Muscle of leg (tissue), 3 donors: ENCODE measurements at regions not wholly inside any gene's neighbourhood (a gene's known extent, or its start where the extent isn't known, plus 50 kb on each side); places are given as distances from the start of the nearest gene placed in this dataset.
"Not testable (repeated sequence)": the region's sequence is repeated elsewhere in the genome, so short reads cannot be mapped to it uniquely, and the experiment has no call there.

ENCODE experiments used
- DNase-seq: peaks from one replicate; pipeline ENCODE4 v3.0.0; 2013
- H3K27ac ChIP-seq: one replicate; pipeline ENCODE4 v1.5.1; 2013; ENCODE audit warnings: mild to moderate bottlenecking, low read length, control low read depth
- H3K27me3 ChIP-seq: one replicate; pipeline ENCODE4 v1.6.1; 2013; ENCODE audit warnings: low read length; ENCODE audit not compliant: control insufficient read depth, insufficient read depth
- H3K36me3 ChIP-seq: one replicate; pipeline ENCODE4 v1.6.1; 2013; ENCODE audit warnings: low read length; ENCODE audit not compliant: control insufficient read depth, insufficient read depth
- H3K4me1 ChIP-seq: one replicate; pipeline ENCODE4 v1.6.1; 2013; ENCODE audit warnings: low read length; ENCODE audit not compliant: control insufficient read depth, insufficient read depth
- H3K4me3 ChIP-seq: one replicate; pipeline ENCODE4 v1.5.1; 2013; ENCODE audit warnings: low read length, control low read depth
- H3K9me3 ChIP-seq: replicated peaks from 2 replicates; pipeline ENCODE4 v1.6.1; 2013; ENCODE audit warnings: low read depth, low read length; ENCODE audit not compliant: control insufficient read depth
- WGBS: methylation state at CpG from one replicate; pipeline ENCODE4 v1.1.5; 2013; ENCODE audit warnings: missing lambda C conversion rate; ENCODE audit not compliant: insufficient coverage; 5-methylcytosine and 5-hydroxymethylcytosine counted together

- peaks cover 2% of the 10 kb centered on the region for H3K27me3 ChIP-seq
- no peaks in the 10 kb centered on the region for H3K36me3 ChIP-seq
- no peak overlapping the region for H3K27ac ChIP-seq
- no CpG with 5 or more reads among the region's 2 CpGs for WGBS
- no peak for DNase-seq
- H3K9me3 ChIP-seq, result no peaks in the 10 kb centered on the region
- no peaks in the 10 kb centered on the region for H3K4me1 ChIP-seq
- no peak overlapping the region for H3K4me3 ChIP-seq
Measured at GRCh38 chrX:46152756-46153155, 392.5 kb downstream of the ZNF674 start.

- H3K27me3 ChIP-seq, H3K36me3 ChIP-seq: not testable (repeated sequence)
Measured at GRCh38 chrX:46151332-46151731, 393.9 kb downstream of the ZNF674 start.

DNA sequence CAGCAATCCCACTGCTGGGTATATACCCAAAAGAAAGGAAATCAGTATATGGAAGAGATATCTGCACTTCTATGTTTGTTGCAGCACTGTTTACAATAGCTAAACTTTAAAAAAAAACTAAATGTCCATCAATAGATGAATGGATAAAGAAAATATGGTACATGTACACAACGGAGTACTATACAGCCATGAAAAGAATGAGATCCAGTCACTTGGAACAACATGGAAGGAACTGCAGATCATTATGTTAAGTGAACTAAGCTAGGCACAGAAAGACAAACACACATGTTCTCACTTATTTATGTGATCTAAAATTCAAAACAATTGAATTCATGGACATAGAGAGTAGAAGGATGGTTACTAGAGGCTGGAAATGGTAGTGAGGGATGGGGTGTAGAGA, 400.7 kb downstream of the ZNF674 start:
- Histone ChIP-seq H3K9me3 (no peaks in the 10 kb centered on the region), H3K4me1 (no peaks in the 10 kb centered on the region), H3K27me3 (no peaks in the 10 kb centered on the region), H3K4me3 (no peak overlapping the region), H3K27ac (no peak overlapping the region), H3K36me3 (no peaks in the 10 kb centered on the region)
- DNase-seq, result no peak
- WGBS, result no CpG with 5 or more reads among the region's 1 CpG

More at GRCh38 chrX:46151332-46151731, 393.9 kb downstream of the ZNF674 start:
- not testable (repeated sequence) for H3K9me3 ChIP-seq, H3K4me1 ChIP-seq, DNase-seq, H3K27ac ChIP-seq, H3K4me3 ChIP-seq
- WGBS, result 40% methylated on average over 1 of the region's 5 CpGs

DNA sequence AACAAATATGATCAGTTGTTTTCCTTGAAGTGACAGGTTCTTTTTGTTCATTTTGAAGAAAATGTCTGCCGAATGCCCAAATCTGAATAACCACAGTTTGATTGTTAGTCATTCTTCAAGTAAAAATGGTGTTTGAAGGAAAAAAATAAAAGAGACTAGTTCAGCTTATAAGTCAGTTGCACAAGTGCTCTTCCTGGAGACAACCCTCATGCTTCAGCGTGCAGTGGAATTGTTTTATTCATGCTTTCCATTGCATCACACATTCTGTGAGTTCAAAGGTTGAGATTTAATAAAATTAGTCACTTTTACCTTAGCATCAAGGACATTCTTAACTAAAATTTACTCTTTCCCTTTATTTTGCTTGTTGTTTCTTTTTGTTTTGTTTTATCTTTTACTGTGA, 404.9 kb downstream of the ZNF674 start:
- no CpG with 5 or more reads among the region's 2 CpGs for WGBS
- Histone ChIP-seq H3K27me3 (no peaks in the 10 kb centered on the region), H3K36me3 (no peaks in the 10 kb centered on the region), H3K27ac (no peak overlapping the region), H3K4me1 (no peaks in the 10 kb centered on the region), H3K4me3 (no peak overlapping the region), H3K9me3 (no peaks in the 10 kb centered on the region)
- DNase-seq, result no peak

DNA sequence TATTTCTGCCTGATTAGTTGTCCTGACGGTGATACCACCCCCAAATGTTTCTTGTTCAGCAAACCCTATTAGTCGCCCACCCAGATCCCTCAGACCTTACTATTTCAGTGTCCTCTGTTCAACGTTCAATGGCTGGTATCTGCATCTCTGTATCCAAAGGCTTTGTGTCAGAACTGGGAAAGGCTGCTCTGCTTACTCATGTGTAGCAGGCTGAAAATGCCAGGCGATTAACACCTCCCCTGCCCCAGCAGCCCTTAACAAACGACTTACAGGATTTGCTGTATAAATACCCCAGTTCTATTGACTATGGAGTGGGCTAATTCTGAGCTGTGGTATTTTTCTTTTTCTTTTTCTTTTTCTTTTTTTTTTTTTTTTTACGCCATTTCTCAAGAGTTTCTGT, 415.0 kb downstream of the ZNF674 start:
- Histone ChIP-seq H3K4me1 (no peaks in the 10 kb centered on the region), H3K27me3 (peaks cover 4% of the 10 kb centered on the region), H3K9me3 (no peaks in the 10 kb centered on the region), H3K36me3 (no peaks in the 10 kb centered on the region), H3K4me3 (no peak overlapping the region), H3K27ac (no peak overlapping the region)
- no peak for DNase-seq
- 20% methylated on average over 1 of the region's 6 CpGs for WGBS

DNA sequence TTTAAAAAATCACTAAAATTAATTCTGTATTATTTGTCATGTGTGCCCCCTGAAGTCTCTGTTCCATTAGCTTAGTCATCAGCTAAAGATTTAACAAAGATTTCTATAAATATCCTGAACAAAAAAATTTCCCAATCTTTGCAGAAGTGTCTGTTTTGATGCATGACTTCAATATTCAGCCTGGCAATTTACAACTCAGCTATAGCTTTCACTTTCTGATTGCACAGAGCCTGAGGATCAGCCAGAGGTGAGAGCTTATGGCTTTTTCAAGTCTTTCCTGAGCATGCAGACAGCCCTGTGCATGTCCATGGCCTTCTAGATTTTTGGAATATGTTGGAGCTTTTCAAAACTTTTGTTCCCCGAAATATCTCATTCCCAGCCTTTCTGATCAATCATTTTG, 420.1 kb downstream of the ZNF674 start:
- no CpG with 5 or more reads among the region's 1 CpG for WGBS
- no peaks in the 10 kb centered on the region for H3K9me3 ChIP-seq
- H3K4me3 ChIP-seq, result no peak overlapping the region
- no peaks in the 10 kb centered on the region for H3K4me1 ChIP-seq
- DNase-seq, result no peak
- H3K27me3 ChIP-seq, result peaks cover 2% of the 10 kb centered on the region
- no peak overlapping the region for H3K27ac ChIP-seq
- no peaks in the 10 kb centered on the region for H3K36me3 ChIP-seq

DNA sequence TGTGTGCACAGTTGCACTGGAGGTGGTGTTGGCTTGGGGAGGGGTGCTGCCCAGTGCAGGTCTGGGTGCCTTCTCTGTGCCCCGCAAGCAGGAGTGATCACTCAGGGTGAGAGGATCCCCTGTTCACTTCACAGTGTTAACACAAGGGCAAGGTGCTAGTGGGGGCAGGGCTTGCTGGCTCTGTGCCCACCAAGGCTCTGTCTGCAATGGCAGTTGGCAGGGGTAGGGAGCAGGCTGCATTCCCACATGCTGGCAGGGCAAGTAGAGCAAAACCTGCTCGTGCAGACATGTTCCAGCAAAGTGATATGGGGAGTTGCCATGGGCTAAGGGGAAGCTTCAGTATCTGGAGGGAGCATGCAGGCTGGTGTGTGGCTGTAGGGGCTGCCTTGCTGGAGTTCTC, 428.0 kb downstream of the ZNF674 start:
- Histone ChIP-seq H3K4me1 (no peaks in the 10 kb centered on the region), H3K27ac (no peak overlapping the region), H3K9me3 (no peaks in the 10 kb centered on the region), H3K36me3 (no peaks in the 10 kb centered on the region), H3K4me3 (no peak overlapping the region), H3K27me3 (peaks cover 4% of the 10 kb centered on the region)
- 67% methylated on average over 2 of the region's 2 CpGs for WGBS
- DNase-seq, result no peak

GRCh38 chrX:46087310-46087709, 457.9 kb downstream of the ZNF674 start:
- DNase-seq, H3K9me3 ChIP-seq, H3K27ac ChIP-seq, H3K36me3 ChIP-seq, H3K27me3 ChIP-seq, H3K4me1 ChIP-seq, H3K4me3 ChIP-seq: not testable (repeated sequence)
- 77% methylated on average over 4 of the region's 6 CpGs for WGBS

GRCh38 chrX:46080121-46080520, 465.1 kb downstream of the ZNF674 start:
- WGBS, result 71% methylated on average over 2 of the region's 5 CpGs
- H3K4me3 ChIP-seq, H3K27me3 ChIP-seq, H3K4me1 ChIP-seq, H3K36me3 ChIP-seq, H3K9me3 ChIP-seq, DNase-seq, H3K27ac ChIP-seq: not testable (repeated sequence)

GRCh38 chrX:46072791-46073190, 472.4 kb downstream of the ZNF674 start:
- no peaks in the 10 kb centered on the region for H3K27me3 ChIP-seq
- 92% methylated on average over 2 of the region's 3 CpGs for WGBS
- no peaks in the 10 kb centered on the region for H3K4me1 ChIP-seq
- H3K27ac ChIP-seq, result no peak overlapping the region
- no peaks in the 10 kb centered on the region for H3K36me3 ChIP-seq
- no peak for DNase-seq
- peaks cover 2% of the 10 kb centered on the region for H3K9me3 ChIP-seq
- H3K4me3 ChIP-seq, result no peak overlapping the region

GRCh38 chrX:46072372-46072771, 472.8 kb downstream of the ZNF674 start:
- WGBS, result no CpG with 5 or more reads among the region's 2 CpGs
- Histone ChIP-seq H3K27ac (no peak overlapping the region), H3K4me1 (no peaks in the 10 kb centered on the region)

More at GRCh38 chrX:46072372-46072771, 472.8 kb downstream of the ZNF674 start:
- Histone ChIP-seq H3K36me3 (no peaks in the 10 kb centered on the region), H3K4me3 (no peak overlapping the region), H3K27me3 (no peaks in the 10 kb centered on the region), H3K9me3 (peaks cover 3% of the 10 kb centered on the region)
- DNase-seq, result no peak
